Lower lobe of right lung (tissue), 2 donors: ENCODE measurements at regions not wholly inside any gene's neighbourhood (a gene's known extent, or its start where the extent isn't known, plus 50 kb on each side); places are given as distances from the start of the nearest gene placed in this dataset.
"Not testable (repeated sequence)": the region's sequence is repeated elsewhere in the genome, so short reads cannot be mapped to it uniquely, and the experiment has no call there.

Experiments used
- ATAC-seq, 2 donors: fragments of 200-7000 bp; cut with Tn5 transposase; one replicate each; pipeline ENCODE4 v1.9.1; 2020 to 2022; ENCODE audit warnings: mild to moderate bottlenecking in 2 of 2, moderate library complexity in 2 of 2
- DNase-seq: peaks from one replicate; pipeline ENCODE4 v3.0.0-alpha.2; 2020
- H3K27ac ChIP-seq: fragments of 200-600 bp; one replicate; pipeline ENCODE4 v1.8.0; 2022
- H3K27me3 ChIP-seq: fragments of 200-600 bp; one replicate; pipeline ENCODE4 v1.8.0; 2022; ENCODE audit warnings: low read depth
- H3K36me3 ChIP-seq: fragments of 200-600 bp; one replicate; pipeline ENCODE4 v1.8.0; 2022; ENCODE audit warnings: mild to moderate bottlenecking
- H3K4me1 ChIP-seq: fragments of 200-600 bp; one replicate; pipeline ENCODE4 v1.8.0; 2022
- H3K4me3 ChIP-seq: fragments of 200-600 bp; one replicate; pipeline ENCODE4 v1.8.0; 2022; ENCODE audit warnings: mild to moderate bottlenecking
- H3K9me3 ChIP-seq: fragments of 200-600 bp; one replicate; pipeline ENCODE4 v1.8.0; 2022
- intact Hi-C: fragments of 100-400 bp; cut with DNase I; formaldehyde crosslinking; loops from one replicate; pipeline ENCODE4 v1.11.0; 2022
- TF ChIP-seq, protein P1 (sequence below): fragments of 200-600 bp; IDR thresholded peaks from one replicate; pipeline ENCODE4 v1.8.0; 2022; ENCODE audit warnings: antibody characterized with exemption, mild to moderate bottlenecking
- donor health status: DM: no; HTN: yes; CAD: no; lungs with severe emphysema.

DNA sequence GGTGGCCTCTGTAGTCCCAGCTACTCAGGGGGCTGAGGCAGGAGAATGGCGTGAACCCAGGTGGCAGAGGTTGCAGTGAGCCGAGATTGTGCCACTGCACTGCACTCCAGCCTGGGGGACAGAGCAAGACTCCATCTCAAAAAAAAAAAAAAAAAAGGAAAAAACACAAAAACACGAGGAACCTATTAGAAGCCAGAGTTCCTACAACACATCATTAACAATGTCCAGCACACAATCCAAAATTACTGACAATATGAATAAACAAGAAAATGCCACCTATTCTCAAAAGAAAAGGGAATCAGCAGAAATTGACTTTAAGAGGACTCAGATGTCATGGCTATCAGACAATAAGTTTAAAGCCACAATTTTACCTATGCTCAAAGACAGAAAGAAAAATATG, 57.3 kb upstream of the HS3ST3A1 start:
- H3K27me3 ChIP-seq, H3K4me3 ChIP-seq, H3K36me3 ChIP-seq, H3K4me1 ChIP-seq, ATAC-seq, DNase-seq, intact Hi-C loops, H3K9me3 ChIP-seq, H3K27ac ChIP-seq: not testable (repeated sequence)

DNA sequence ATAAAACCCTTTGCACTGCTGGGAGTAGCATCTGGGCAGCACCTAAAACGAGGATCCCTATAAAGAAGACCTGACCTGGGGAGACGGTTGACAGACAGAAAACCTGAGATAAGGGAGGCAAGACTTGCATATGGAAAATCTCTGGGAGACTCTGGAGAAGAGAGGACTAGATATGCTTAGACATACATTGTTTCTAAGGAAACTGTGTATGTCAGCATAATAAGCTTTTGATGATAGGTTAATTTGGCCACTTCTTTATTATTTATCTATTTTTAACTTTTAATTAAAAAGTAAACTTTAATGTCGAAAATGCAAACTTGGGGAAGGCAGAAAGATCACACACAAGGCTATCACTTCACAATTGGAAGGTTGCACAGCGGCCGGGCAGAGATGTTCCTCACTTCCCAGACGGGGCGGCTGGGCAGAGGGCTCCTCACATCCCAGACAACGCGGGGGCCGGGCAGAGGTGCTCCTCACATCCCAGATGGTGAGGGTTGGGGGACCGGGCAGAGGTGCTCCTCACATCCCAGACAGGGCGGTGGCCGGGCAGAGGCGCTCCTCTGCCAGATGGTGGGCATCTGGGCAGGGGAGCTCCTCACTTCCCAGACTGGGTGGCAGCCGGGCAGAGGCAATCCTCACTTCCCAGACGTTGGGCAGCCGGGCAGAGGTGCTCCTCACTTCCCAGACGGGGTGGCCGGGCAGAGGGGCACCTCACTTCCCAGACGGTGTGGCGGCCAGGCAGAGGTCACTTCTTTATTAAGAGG, 64.3 kb upstream of the HS3ST3A1 start:
- Histone ChIP-seq H3K9me3 (peaks cover 14% of the 10 kb centered on the region), H3K27ac (no peak overlapping the region), H3K27me3 (no peaks in the 10 kb centered on the region), H3K4me3 (no peak overlapping the region), H3K4me1 (no peaks in the 10 kb centered on the region), H3K36me3 (no peaks in the 10 kb centered on the region)
- TF ChIP-seq, protein P1, sequence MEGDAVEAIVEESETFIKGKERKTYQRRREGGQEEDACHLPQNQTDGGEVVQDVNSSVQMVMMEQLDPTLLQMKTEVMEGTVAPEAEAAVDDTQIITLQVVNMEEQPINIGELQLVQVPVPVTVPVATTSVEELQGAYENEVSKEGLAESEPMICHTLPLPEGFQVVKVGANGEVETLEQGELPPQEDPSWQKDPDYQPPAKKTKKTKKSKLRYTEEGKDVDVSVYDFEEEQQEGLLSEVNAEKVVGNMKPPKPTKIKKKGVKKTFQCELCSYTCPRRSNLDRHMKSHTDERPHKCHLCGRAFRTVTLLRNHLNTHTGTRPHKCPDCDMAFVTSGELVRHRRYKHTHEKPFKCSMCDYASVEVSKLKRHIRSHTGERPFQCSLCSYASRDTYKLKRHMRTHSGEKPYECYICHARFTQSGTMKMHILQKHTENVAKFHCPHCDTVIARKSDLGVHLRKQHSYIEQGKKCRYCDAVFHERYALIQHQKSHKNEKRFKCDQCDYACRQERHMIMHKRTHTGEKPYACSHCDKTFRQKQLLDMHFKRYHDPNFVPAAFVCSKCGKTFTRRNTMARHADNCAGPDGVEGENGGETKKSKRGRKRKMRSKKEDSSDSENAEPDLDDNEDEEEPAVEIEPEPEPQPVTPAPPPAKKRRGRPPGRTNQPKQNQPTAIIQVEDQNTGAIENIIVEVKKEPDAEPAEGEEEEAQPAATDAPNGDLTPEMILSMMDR = no peak
- intact Hi-C loops = no loop called here
- ATAC-seq = no peak
- DNase-seq = no peak

DNA sequence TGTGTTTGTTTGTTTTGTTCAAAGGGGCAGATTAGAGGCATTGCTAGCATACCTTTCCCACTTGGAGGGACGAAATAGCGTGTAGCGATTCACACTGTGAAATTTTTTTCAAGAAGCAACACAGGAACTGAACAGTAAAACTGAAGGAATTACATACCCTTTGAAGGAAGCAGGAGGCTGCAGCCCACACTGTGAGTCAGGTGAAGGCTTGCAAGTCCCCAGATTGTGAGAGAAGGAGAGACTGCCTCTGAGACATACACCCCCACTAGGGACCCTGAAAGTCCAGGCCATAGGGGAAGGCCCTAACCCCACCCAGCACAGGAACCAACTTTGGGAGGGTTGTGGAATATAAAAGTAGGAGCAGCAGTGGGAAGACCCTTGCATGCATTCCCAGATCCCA, 69.6 kb upstream of the HS3ST3A1 start:
- DNase-seq (no peak), ATAC-seq (no peak)
- TF ChIP-seq, protein P1 = no peak
- Histone ChIP-seq H3K4me1 (no peaks in the 10 kb centered on the region), H3K27me3 (no peaks in the 10 kb centered on the region), H3K9me3 (peaks cover 14% of the 10 kb centered on the region), H3K4me3 (no peak overlapping the region), H3K27ac (no peak overlapping the region), H3K36me3 (no peaks in the 10 kb centered on the region)
- intact Hi-C loops = no loop called here

DNA sequence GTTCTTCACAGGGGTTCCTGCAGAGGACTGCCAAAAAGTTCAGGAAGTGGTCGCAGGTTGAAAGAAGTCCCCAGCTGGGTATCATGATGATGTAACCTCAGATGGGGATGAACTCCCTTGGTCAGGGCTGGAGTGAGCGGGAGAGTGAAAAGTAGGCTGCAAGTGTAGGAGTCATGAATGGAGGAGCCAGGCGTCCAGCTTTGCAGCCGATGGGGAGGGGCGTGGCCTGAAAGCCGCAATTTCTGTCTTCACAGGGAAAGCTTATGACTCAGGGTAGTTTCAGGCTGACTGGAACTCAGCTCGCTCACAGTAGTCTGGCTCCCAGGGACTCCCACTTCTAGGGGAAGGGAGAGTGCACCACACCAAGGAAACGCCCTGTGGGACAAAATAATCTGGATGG, 70.0 kb upstream of the HS3ST3A1 start:
- intact Hi-C loops = no loop called here
- ATAC-seq (no peak), DNase-seq (no peak)
- no peak overlapping the region for H3K27ac ChIP-seq
- TF ChIP-seq, protein P1 = no peak
- H3K9me3 ChIP-seq = peaks cover 14% of the 10 kb centered on the region
- no peak overlapping the region for H3K4me3 ChIP-seq
- H3K27me3 ChIP-seq = no peaks in the 10 kb centered on the region
- H3K4me1 ChIP-seq = no peaks in the 10 kb centered on the region
- no peaks in the 10 kb centered on the region for H3K36me3 ChIP-seq

DNA sequence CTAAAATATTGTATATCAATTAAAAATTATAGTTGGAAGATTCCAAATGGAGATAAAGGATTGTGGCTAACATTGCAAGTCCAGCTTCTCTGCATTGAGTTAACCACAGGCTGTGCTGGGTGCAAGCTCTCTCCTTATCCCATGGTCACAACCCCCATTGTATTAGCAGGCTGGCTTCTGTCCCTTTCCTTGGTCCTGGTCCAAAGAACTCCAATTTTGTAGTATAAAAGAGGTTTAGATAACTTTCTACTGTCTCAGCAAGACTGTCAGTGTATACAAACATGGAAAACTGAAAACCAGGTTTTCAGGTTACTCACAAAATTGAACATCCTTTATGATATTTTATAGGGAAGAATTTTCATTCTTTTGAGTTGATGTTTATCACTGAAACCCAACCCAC, 76.6 kb upstream of the HS3ST3A1 start:
- TF ChIP-seq, protein P1 = no peak
- ATAC-seq = no peak
- Histone ChIP-seq H3K4me1 (no peaks in the 10 kb centered on the region), H3K27me3 (no peaks in the 10 kb centered on the region), H3K27ac (no peak overlapping the region), H3K36me3 (no peaks in the 10 kb centered on the region), H3K9me3 (no peaks in the 10 kb centered on the region), H3K4me3 (no peak overlapping the region)
- no peak for DNase-seq
- intact Hi-C loops = no loop called here

DNA sequence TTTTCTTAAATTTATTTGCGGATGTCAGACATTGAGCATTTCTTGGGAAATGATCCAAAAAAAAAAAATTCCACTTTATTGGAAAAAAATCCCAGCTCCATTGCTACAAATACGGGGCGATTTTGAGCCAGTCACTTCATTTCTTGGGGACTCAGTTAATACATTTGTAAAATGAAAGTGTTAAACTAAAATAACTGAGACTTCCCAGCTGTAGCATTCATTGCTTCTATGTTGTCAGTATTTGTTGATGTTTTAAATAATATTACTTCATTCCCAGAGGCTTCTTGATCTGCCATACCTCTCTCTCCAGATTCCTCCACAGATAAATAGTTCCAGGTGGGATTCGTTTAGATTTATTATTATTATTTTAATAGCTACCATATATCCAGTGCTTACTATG, 77.1 kb upstream of the HS3ST3A1 start:
- no peaks in the 10 kb centered on the region for H3K9me3 ChIP-seq
- intact Hi-C loops = no loop called here
- H3K36me3 ChIP-seq = no peaks in the 10 kb centered on the region
- no peaks in the 10 kb centered on the region for H3K4me1 ChIP-seq
- H3K27ac ChIP-seq = no peak overlapping the region
- TF ChIP-seq, protein P1 = no peak
- no peaks in the 10 kb centered on the region for H3K27me3 ChIP-seq
- ATAC-seq (no peak), DNase-seq (no peak)
- no peak overlapping the region for H3K4me3 ChIP-seq
